PC-3 (cell line): ENCODE measurements at regions not wholly inside any gene's neighbourhood (a gene's known extent, or its start where the extent isn't known, plus 50 kb on each side); places are given as distances from the start of the nearest gene placed in this dataset.

Source experiments
- EZH2 ChIP-seq: fragments of 300-600 bp; sonication (generic); IDR thresholded peaks from one replicate; pipeline ENCODE4 v1.6.1; 2017; ENCODE audit warnings: antibody characterized with exemption, mild to moderate bottlenecking, low read length; ENCODE audit not compliant: unreplicated experiment
- EZH2phosphoT487 ChIP-seq: fragments of 300-600 bp; sonication (generic); IDR thresholded peaks from 2 replicates; pipeline ENCODE4 v1.6.1; 2018; ENCODE audit warnings: mild to moderate bottlenecking, antibody characterized with exemption, low read length, borderline replicate concordance
- TF ChIP-seq, protein P1 (sequence below): fragments of 300-600 bp; sonication (generic); conservative IDR thresholded peaks from 2 replicates; pipeline ENCODE4 v1.5.1; 2017; ENCODE audit warnings: antibody characterized with exemption, low read depth, mild to moderate bottlenecking, low read length

DNA sequence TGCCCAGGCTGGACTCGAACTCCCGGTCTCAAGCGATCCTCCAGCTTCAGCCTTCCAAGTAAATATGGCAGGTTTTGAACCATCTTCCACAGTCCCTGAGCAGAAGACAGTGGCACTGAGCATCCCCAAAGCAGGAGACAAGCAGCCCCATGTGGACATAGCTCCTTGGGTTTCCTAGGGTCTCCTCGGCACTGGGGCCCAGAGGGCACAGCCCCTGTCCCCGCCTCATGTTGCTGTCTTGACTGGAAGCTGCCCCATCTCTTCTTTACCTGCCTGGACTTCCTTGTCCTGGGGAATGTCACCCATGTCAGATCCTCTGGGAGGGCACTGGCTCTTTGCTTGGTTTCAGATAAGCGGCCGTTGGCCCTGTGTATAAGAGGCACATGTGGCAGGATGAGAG, 263.7 kb upstream of the RAB4A start:
- TF ChIP-seq, protein P1, sequence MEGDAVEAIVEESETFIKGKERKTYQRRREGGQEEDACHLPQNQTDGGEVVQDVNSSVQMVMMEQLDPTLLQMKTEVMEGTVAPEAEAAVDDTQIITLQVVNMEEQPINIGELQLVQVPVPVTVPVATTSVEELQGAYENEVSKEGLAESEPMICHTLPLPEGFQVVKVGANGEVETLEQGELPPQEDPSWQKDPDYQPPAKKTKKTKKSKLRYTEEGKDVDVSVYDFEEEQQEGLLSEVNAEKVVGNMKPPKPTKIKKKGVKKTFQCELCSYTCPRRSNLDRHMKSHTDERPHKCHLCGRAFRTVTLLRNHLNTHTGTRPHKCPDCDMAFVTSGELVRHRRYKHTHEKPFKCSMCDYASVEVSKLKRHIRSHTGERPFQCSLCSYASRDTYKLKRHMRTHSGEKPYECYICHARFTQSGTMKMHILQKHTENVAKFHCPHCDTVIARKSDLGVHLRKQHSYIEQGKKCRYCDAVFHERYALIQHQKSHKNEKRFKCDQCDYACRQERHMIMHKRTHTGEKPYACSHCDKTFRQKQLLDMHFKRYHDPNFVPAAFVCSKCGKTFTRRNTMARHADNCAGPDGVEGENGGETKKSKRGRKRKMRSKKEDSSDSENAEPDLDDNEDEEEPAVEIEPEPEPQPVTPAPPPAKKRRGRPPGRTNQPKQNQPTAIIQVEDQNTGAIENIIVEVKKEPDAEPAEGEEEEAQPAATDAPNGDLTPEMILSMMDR = no peak
- no peak for TF ChIP-seq EZH2
- TF ChIP-seq EZH2phosphoT487 = no peak
